ENCODE measurements at regions not wholly inside any gene's neighbourhood (a gene's known extent, or its start where the extent isn't known, plus 50 kb on each side); places are given as distances from the start of the nearest gene placed in this dataset.

GRCh38 chr1:29471487-29472313 lies 235.4 kb downstream of the PTPRU start:
- in situ Hi-C loops (cut with MboI), result no loop called here
- no peak for ATAC-seq
- Histone ChIP-seq H3K27me3 (replicated peaks in 1 of 2; ENCODE audit: control insufficient read depth in 2 of 2, insufficient read depth in 2 of 2, low read length in 1 of 2) (peaks cover 0 to 4% of the 10 kb centered on the region in 2 experiments), H3K36me3 (ENCODE audit: control insufficient read depth in 2 of 2, insufficient read depth in 2 of 2, low read length in 1 of 2) (no peaks in the 10 kb centered on the region), H3K9ac (ENCODE audit: control insufficient read depth, insufficient read depth, low read length) (no peak overlapping the region), H4K20me1 (ENCODE audit: control insufficient read depth, insufficient read depth) (no peaks in the 10 kb centered on the region), H3K79me2 (ENCODE audit: control insufficient read depth, insufficient read depth, low read length) (no peaks in the 10 kb centered on the region), H3K4me1 (ENCODE audit: control insufficient read depth, insufficient read depth, low read length) (no peaks in the 10 kb centered on the region), H3K27ac (ENCODE audit: control insufficient read depth, insufficient read depth) (no peak overlapping the region), H2AFZ (ENCODE audit: control insufficient read depth, low read depth, low read length) (no peak overlapping the region), H3K4me2 (ENCODE audit: control insufficient read depth, insufficient read depth) (no peak overlapping the region), H3K4me3 (no peak overlapping the region), H3K9me3 (replicated peaks; ENCODE audit: control insufficient read depth, insufficient read depth, low read length) (no peaks in the 10 kb centered on the region)
- RAD21 ChIA-PET (ENCODE audit: unreplicated experiment), result no interaction called here
- POLR2A ChIA-PET, result no interaction called here
- CTCF ChIA-PET, result no interaction called here
- TF ChIP-seq NFYB (IDR thresholded peaks at IDR 0.05; ENCODE audit: insufficient read depth, low read depth, low read length), result no peak
- no peak for TF ChIP-seq CEBPB (IDR thresholded peaks at IDR 0.05; ENCODE audit: borderline replicate concordance in 1 of 2, low read depth in 2 of 2, low read length in 2 of 2)
- no peak for TF ChIP-seq SMC3 (IDR thresholded peaks at IDR 0.05; ENCODE audit: borderline replicate concordance, low read length)
- no peak for TF ChIP-seq MEF2B (IDR thresholded peaks at IDR 0.05; ENCODE audit: partially characterized antibody, poor library complexity, severe bottlenecking)
- no peak for TF ChIP-seq PBX3 (IDR thresholded peaks at IDR 0.05; ENCODE audit: insufficient replicate concordance, low read depth, low read length)
- TF ChIP-seq CREM (IDR thresholded peaks at IDR 0.05; ENCODE audit: low read depth), result no peak
- TF ChIP-seq CREB1 (IDR thresholded peaks at IDR 0.05; ENCODE audit: low read depth), result no peak
- TF ChIP-seq TCF7 (IDR thresholded peaks at IDR 0.05; ENCODE audit: borderline replicate concordance), result no peak
- 0% methylated on average over 5 of the region's 5 CpGs for WGBS (ENCODE audit: insufficient coverage, insufficient replicate concordance, low lambda C conversion rate, missing lambda C conversion rate)
- FAIRE-seq, result no peak
- SMC1A ChIA-PET (ENCODE audit: uncharacterized antibody, unreplicated experiment), result no interaction called here
- DNase-seq (ENCODE audit: low read depth, low spot score), result no peak
- intact Hi-C loops (cut with micrococcal nuclease; ENCODE audit: unreplicated experiment), result no loop called here
- no TSS peak for BruUV-seq (replicated peaks)
